ENCODE measurements at regions not wholly inside any gene's neighbourhood (a gene's known extent, or its start where the extent isn't known, plus 50 kb on each side); places are given as distances from the start of the nearest gene placed in this dataset.

DNA sequence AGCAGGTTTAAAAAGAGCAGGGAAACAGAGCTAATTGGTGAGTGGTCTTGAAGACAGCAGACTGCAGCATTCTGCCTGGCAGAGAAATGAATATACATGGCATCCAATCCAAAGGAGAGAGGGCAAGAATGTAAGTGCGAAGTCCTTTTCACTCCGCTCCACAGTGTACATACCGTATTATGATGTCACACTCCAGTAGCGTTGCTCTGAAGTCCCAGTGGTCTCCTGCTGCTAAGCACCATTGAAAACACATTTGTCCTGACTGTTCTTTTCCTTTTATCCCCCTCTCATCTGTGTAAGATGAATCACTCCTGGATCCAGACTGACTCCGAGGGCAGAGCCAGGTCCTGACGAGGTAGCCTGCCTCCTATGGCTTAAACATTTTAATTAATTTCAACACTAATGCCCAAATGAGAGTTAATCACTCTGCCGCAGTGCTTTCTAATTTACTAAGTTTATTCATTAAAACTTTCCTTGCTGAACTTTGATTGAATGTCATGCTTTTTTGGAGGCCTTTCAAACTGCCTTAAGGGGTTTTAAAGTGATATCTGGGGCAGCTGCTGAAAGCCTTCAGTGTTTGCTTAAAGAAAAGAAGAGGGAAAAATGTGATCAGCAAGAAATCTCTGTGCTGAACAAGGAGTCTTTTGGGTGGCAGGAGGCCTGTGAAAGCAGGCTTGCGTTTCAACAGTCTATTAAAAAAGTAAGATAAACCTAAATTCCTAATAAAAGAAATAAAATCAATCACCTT lies 227.2 kb downstream of the ATG4C start:
- no peaks in the 10 kb centered on the region for H3K4me1 ChIP-seq (ENCODE audit: control insufficient read depth, insufficient read depth, low read length)
- H3K27ac ChIP-seq (ENCODE audit: low read length), result no peak overlapping the region
- H3K27me3 ChIP-seq (ENCODE audit: control insufficient read depth, insufficient read depth), result no peaks in the 10 kb centered on the region
- WGBS, result 68% methylated on average over 8 of the region's 8 CpGs
- DNase-seq (no peak), ATAC-seq (no peak)
- intact Hi-C loops (cut with DNase I), result no loop called here
- H3K4me3 ChIP-seq (ENCODE audit: low read length), result no peak overlapping the region
- H3K9me3 ChIP-seq (ENCODE audit: control insufficient read depth, low read length), result no peaks in the 10 kb centered on the region

DNA sequence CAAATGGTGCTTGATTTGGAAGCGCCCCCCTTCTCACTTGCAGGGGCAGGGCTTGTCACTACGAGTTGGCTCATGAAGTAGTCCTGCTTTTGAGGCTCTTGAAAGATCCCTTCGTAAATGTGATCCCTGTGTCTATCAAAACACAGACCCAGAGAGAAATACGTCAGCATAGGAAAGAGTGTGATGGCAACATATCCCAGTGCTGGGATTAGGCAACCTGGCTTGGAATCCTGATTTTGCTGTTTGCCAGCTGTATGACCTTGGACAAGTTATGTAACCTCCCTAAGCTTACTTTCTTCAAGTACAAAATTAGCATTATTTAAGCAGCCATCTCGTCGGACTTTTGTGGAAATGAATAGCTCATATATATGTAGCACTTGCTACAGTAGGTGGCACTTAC lies 228.4 kb downstream of the ATG4C start:
- DNase-seq, result no peak
- no peaks in the 10 kb centered on the region for H3K9me3 ChIP-seq (ENCODE audit: control insufficient read depth, low read length)
- 49% methylated on average over 6 of the region's 6 CpGs for WGBS
- no peaks in the 10 kb centered on the region for H3K4me1 ChIP-seq (ENCODE audit: control insufficient read depth, insufficient read depth, low read length)
- no peaks in the 10 kb centered on the region for H3K27me3 ChIP-seq (ENCODE audit: control insufficient read depth, insufficient read depth)
- no peak overlapping the region for H3K27ac ChIP-seq (ENCODE audit: low read length)
- intact Hi-C loops (cut with DNase I), result no loop called here
- no peak overlapping the region for H3K4me3 ChIP-seq (ENCODE audit: low read length)
- ATAC-seq, result peak; percentile 67 to 69

GRCh38 chr1:63014267-63014666 lies 230.3 kb downstream of the ATG4C start:
- intact Hi-C loops (cut with DNase I), result no loop called here
- H3K9me3 ChIP-seq (ENCODE audit: control insufficient read depth, low read length), result no peaks in the 10 kb centered on the region
- DNase-seq, result no peak
- H3K4me3 ChIP-seq (ENCODE audit: low read length), result no peak overlapping the region
- no peaks in the 10 kb centered on the region for H3K27me3 ChIP-seq (ENCODE audit: control insufficient read depth, insufficient read depth)
- no peak for ATAC-seq
- no peak overlapping the region for H3K27ac ChIP-seq (ENCODE audit: low read length)
- no peaks in the 10 kb centered on the region for H3K4me1 ChIP-seq (ENCODE audit: control insufficient read depth, insufficient read depth, low read length)
- WGBS, result 93% methylated on average over 2 of the region's 2 CpGs

DNA sequence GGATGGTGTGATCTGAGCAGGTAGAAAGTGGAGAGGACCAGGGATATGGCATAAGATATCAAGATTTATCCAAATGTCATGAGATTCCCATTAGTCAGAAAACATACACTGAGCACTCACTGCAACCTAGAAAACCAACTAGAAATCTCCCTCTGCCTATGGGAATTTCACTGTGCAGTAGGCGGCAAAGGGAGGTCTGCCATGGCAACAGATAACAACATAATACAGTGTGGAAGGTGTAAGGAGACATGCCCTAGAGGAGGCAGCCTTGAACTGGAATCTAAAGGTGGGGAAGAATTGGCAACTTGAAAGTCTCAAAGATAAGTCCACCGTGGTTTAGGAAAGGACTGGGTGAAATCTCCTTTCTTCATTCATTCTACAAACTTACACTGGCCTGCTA lies 238.4 kb downstream of the ATG4C start:
- Histone ChIP-seq H3K4me1 (ENCODE audit: control insufficient read depth, insufficient read depth, low read length) (no peaks in the 10 kb centered on the region), H3K27me3 (ENCODE audit: control insufficient read depth, insufficient read depth) (no peaks in the 10 kb centered on the region), H3K4me3 (ENCODE audit: low read length) (no peak overlapping the region), H3K9me3 (ENCODE audit: control insufficient read depth, low read length) (no peaks in the 10 kb centered on the region), H3K27ac (ENCODE audit: low read length) (no peak overlapping the region)
- intact Hi-C loops (cut with DNase I), result no loop called here
- no peak for ATAC-seq
- no peak for DNase-seq
- WGBS, result 18% methylated on average over 2 of the region's 2 CpGs

DNA sequence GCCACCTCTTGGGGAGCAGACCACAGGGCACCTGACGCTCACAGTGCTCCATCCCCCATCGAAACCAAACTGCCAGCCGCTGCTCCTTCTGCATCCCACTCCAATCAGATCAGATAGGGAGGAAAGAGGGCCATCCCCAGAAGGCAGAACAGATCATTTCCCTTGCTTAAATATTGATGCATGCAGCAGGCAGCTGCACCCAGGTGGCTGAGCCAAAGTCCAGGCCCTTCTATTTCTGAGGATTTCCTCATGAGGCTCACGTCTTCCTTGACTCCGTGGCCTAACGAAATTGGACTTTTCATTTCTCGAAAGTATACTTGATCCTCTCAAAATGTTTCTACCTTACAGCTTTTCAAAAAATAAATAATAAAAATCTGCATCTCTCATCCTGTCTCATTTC lies 239.2 kb downstream of the ATG4C start:
- H3K9me3 ChIP-seq (ENCODE audit: control insufficient read depth, low read length), result no peaks in the 10 kb centered on the region
- H3K4me3 ChIP-seq (ENCODE audit: low read length), result no peak overlapping the region
- no peaks in the 10 kb centered on the region for H3K27me3 ChIP-seq (ENCODE audit: control insufficient read depth, insufficient read depth)
- no peaks in the 10 kb centered on the region for H3K4me1 ChIP-seq (ENCODE audit: control insufficient read depth, insufficient read depth, low read length)
- H3K27ac ChIP-seq (ENCODE audit: low read length), result no peak overlapping the region
- no peak for ATAC-seq
- 78% methylated on average over 7 of the region's 7 CpGs for WGBS
- intact Hi-C loops (cut with DNase I), result no loop called here
- DNase-seq, result no peak

DNA sequence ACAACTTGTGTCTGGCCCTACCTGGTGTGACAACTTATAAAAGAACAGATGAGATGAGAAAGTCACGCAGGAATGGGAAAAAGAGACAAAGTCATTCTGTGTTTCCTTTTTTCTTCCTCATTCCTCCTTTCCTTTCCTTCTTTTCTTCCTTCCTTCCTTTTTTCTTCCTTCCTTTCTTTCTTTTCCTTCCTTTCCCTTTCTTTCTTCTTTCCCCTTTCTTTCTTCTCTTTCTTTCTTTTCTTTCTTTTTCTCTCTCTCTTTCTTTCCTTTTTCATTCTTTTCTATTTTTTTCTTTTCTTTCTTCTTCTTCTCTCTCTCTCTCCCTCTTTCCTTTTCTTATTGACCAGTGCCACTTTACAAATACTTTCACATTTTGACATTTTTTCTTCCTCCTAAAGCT lies 239.7 kb downstream of the ATG4C start:
- Histone ChIP-seq H3K27me3 (ENCODE audit: control insufficient read depth, insufficient read depth) (no peaks in the 10 kb centered on the region), H3K4me3 (ENCODE audit: low read length) (no peak overlapping the region), H3K27ac (ENCODE audit: low read length) (no peak overlapping the region), H3K9me3 (ENCODE audit: control insufficient read depth, low read length) (no peaks in the 10 kb centered on the region), H3K4me1 (ENCODE audit: control insufficient read depth, insufficient read depth, low read length) (no peaks in the 10 kb centered on the region)
- ATAC-seq (no peak), DNase-seq (no peak)
- WGBS, result 86% methylated on average over 1 of the region's 1 CpG
- intact Hi-C loops (cut with DNase I), result no loop called here

DNA sequence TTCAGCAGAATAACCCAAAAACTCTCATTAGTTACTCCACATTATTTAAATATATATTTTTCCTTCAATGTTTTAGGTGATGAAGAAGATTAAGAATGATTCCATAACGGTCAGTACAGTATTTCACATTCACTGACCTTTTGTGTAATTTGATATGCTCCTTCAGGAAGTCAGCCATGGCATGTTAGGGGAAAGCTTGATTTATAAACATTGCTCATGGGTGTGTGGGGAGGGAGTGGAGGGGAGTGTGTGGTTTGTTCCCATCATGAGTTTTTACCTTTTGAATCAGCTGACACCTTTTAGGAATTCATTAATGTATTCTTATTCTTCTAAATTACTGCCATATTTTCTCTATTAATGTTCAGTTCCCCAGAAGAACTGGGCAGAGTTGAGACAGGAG lies 240.2 kb downstream of the ATG4C start:
- no peak for DNase-seq
- no peaks in the 10 kb centered on the region for H3K4me1 ChIP-seq (ENCODE audit: control insufficient read depth, insufficient read depth, low read length)
- ATAC-seq, result no peak
- H3K27ac ChIP-seq (ENCODE audit: low read length), result no peak overlapping the region
- intact Hi-C loops (cut with DNase I), result no loop called here
- H3K9me3 ChIP-seq (ENCODE audit: control insufficient read depth, low read length), result no peaks in the 10 kb centered on the region
- no peaks in the 10 kb centered on the region for H3K27me3 ChIP-seq (ENCODE audit: control insufficient read depth, insufficient read depth)
- no peak overlapping the region for H3K4me3 ChIP-seq (ENCODE audit: low read length)
- 8% methylated on average over 1 of the region's 1 CpG for WGBS

GRCh38 chr1:63027176-63027575 lies 243.2 kb downstream of the ATG4C start:
- H3K9me3 ChIP-seq (ENCODE audit: control insufficient read depth, low read length), result peaks cover 2% of the 10 kb centered on the region
- ATAC-seq, result no peak
- no peak overlapping the region for H3K4me3 ChIP-seq (ENCODE audit: low read length)
- H3K27ac ChIP-seq (ENCODE audit: low read length), result no peak overlapping the region
- 33% methylated on average over 3 of the region's 3 CpGs for WGBS
- intact Hi-C loops (cut with DNase I), result no loop called here
- no peak for DNase-seq
- H3K27me3 ChIP-seq (ENCODE audit: control insufficient read depth, insufficient read depth), result no peaks in the 10 kb centered on the region
- H3K4me1 ChIP-seq (ENCODE audit: control insufficient read depth, insufficient read depth, low read length), result no peaks in the 10 kb centered on the region

DNA sequence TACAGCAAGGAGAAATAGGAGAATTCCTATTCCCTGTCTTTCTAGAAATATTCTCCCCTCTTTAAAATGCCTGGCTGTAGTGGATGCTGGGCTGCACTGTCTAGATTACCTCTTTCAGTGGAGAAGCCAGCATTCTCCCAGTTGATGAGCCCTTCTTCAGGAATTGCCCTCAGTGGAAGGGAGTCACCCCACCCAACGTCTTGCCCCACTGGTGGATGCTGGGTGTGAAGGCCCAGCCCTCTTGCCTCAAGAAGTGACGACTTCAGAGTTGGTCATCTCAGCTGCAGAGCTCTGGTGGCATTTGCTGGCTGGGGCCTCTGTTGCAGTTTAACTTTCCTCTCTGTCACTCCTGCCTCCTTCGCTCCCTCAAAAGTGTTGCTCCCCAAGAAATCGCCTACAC lies 248.2 kb downstream of the ATG4C start:
- DNase-seq (no peak), ATAC-seq (no peak)
- Histone ChIP-seq H3K27me3 (ENCODE audit: control insufficient read depth, insufficient read depth) (no peaks in the 10 kb centered on the region), H3K4me3 (ENCODE audit: low read length) (no peak overlapping the region), H3K27ac (ENCODE audit: low read length) (no peak overlapping the region), H3K4me1 (ENCODE audit: control insufficient read depth, insufficient read depth, low read length) (no peaks in the 10 kb centered on the region), H3K9me3 (ENCODE audit: control insufficient read depth, low read length) (peaks cover 2% of the 10 kb centered on the region)
- intact Hi-C loops (cut with DNase I), result no loop called here
- WGBS, result 84% methylated on average over 4 of the region's 4 CpGs

- Histone ChIP-seq H3K27ac (ENCODE audit: low read length) (no peak overlapping the region), H3K27me3 (ENCODE audit: control insufficient read depth, insufficient read depth) (no peaks in the 10 kb centered on the region), H3K9me3 (ENCODE audit: control insufficient read depth, low read length) (peaks cover 2% of the 10 kb centered on the region), H3K4me1 (ENCODE audit: control insufficient read depth, insufficient read depth, low read length) (no peaks in the 10 kb centered on the region), H3K4me3 (ENCODE audit: low read length) (no peak overlapping the region)
- 80% methylated on average over 2 of the region's 2 CpGs for WGBS
- intact Hi-C loops (cut with DNase I), result no loop called here
- DNase-seq (no peak), ATAC-seq (no peak)
Measured at GRCh38 chr1:63033211-63033610, 249.3 kb downstream of the ATG4C start.

- H3K27ac ChIP-seq (ENCODE audit: low read length), result no peak overlapping the region
- no peak overlapping the region for H3K4me3 ChIP-seq (ENCODE audit: low read length)
- intact Hi-C loops (cut with DNase I), result no loop called here
- H3K27me3 ChIP-seq (ENCODE audit: control insufficient read depth, insufficient read depth), result no peaks in the 10 kb centered on the region
- ATAC-seq (no peak), DNase-seq (no peak)
- no peaks in the 10 kb centered on the region for H3K4me1 ChIP-seq (ENCODE audit: control insufficient read depth, insufficient read depth, low read length)
- H3K9me3 ChIP-seq (ENCODE audit: control insufficient read depth, low read length), result peaks cover 2% of the 10 kb centered on the region
Measured at GRCh38 chr1:63034256-63034655, 250.3 kb downstream of the ATG4C start.

- 85% methylated on average over 5 of the region's 5 CpGs for WGBS
- Histone ChIP-seq H3K4me3 (ENCODE audit: low read length) (no peak overlapping the region), H3K27me3 (ENCODE audit: control insufficient read depth, insufficient read depth) (no peaks in the 10 kb centered on the region), H3K27ac (ENCODE audit: low read length) (no peak overlapping the region), H3K4me1 (ENCODE audit: control insufficient read depth, insufficient read depth, low read length) (no peaks in the 10 kb centered on the region), H3K9me3 (ENCODE audit: control insufficient read depth, low read length) (no peaks in the 10 kb centered on the region)
- intact Hi-C loops (cut with DNase I), result no loop called here
- ATAC-seq (no peak), DNase-seq (no peak)
Measured at GRCh38 chr1:63038586-63038985, 254.7 kb downstream of the ATG4C start.

Measured in right cardiac atrium (tissue), 5 donors.